ENCODE measurements at regions not wholly inside any gene's neighbourhood (a gene's known extent, or its start where the extent isn't known, plus 50 kb on each side); places are given as distances from the start of the nearest gene placed in this dataset.
"Not testable (repeated sequence)": the region's sequence is repeated elsewhere in the genome, so short reads cannot be mapped to it uniquely, and the experiment has no call there.

DNA sequence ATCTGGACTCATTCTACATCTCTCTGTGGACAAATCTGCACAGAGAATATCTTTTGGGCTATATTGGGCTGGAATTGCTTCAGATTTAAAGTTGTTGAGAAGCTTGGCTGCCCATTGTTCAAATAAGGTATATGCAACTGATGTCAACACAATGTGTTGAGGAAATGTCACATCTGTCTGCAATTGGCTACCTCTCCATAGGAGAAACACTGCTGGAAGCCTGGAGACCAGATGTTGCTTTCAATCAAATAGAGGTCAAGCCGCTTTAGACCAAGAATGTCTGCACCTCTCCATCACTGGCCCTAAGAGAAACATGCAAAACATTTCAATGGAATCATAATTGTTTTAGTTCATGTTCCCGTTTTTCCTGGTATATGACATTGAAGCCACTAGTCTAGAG lies 720.2 kb downstream of the SLC4A3 start:
- no peak for DNase-seq (ENCODE audit: low spot score)

- DNase-seq (ENCODE audit: low spot score), result no peak
Observed at GRCh38 chr2:220348206-220348605, 720.8 kb downstream of the SLC4A3 start.

- no peak for DNase-seq (ENCODE audit: low spot score)
Observed at GRCh38 chr2:220353897-220354296, 726.5 kb downstream of the SLC4A3 start.

- no peak for DNase-seq (ENCODE audit: low spot score)
Observed at GRCh38 chr2:220356076-220356475, 728.6 kb downstream of the SLC4A3 start.

DNA sequence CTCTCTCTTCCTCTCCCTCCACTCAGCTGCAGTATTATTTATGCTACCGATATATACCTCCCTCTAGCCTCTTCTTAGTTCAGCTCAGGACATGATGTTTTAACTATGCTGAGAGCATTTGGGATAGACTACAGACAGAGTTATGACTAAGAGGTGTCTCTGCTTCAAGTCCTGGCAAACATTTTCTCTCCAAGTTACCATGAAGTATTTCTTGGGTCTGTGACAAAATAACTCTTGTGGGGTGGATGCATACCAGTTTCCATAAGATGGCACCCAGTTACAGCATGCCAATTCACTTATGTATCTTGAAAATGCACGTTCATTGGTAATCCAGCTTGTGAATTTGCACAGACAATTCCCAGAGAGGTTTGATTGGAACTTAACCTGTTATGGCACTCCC lies 737.6 kb downstream of the SLC4A3 start:
- no peak for DNase-seq (ENCODE audit: low spot score)

- no peak for DNase-seq (ENCODE audit: low spot score)
Observed at GRCh38 chr2:220366765-220367164, 739.3 kb downstream of the SLC4A3 start.

DNA sequence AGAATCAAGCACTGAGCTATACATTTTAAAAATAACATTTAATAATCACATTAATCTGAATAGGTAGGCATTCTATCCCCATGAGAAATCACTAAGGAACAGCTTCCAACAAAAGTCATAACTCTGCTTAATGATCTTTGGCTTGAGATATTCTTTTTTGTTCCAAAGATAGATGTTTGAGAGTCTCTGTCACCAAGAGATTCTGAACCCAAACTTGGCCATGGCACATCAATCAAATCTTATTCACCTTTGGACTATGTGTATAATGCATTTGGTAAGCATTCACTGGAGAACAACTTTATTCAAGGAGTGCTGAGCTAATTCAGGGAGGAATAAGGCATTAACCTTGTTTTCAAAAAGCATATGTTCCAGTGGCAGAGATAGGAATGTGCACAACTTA lies 743.3 kb downstream of the SLC4A3 start:
- DNase-seq (ENCODE audit: low spot score), result no peak

GRCh38 chr2:220371211-220371610 lies 743.8 kb downstream of the SLC4A3 start:
- no peak for DNase-seq (ENCODE audit: low spot score)

- DNase-seq (ENCODE audit: low spot score), result no peak
Observed at GRCh38 chr2:220373878-220374277, 746.4 kb downstream of the SLC4A3 start.

DNA sequence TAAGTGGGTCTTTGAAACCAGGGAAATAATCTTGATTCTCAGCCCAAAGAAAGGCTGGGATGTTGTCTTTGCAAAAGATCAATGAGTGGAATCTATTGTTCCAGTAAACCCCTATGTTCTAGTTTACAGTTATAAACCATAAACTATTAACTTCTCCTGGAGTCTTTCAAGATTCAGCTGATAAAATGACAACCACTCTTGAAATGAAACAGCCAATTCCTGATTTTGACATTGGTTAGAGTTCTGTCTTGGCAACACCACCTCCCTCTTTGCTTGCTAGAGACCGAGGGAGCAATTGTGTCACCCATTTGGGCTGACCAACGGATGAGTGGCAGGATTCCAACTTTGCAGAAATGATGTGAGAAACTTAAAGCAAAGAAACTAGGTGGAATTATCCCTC lies 746.9 kb downstream of the SLC4A3 start:
- DNase-seq (ENCODE audit: low spot score), result no peak

GRCh38 chr2:220377482-220378155 lies 750.2 kb downstream of the SLC4A3 start:
- DNase-seq (ENCODE audit: low spot score), result no peak

- DNase-seq (ENCODE audit: low spot score), result not testable (repeated sequence)
Observed at GRCh38 chr2:220387758-220388157, 760.3 kb downstream of the SLC4A3 start.

GRCh38 chr2:220393711-220394110 lies 766.3 kb downstream of the SLC4A3 start:
- DNase-seq (ENCODE audit: low spot score), result no peak

- peak; percentile 9 for DNase-seq (ENCODE audit: low spot score)
Observed at GRCh38 chr2:220394433-220394832, 767.0 kb downstream of the SLC4A3 start.

GRCh38 chr2:220396287-220396686 lies 768.9 kb downstream of the SLC4A3 start:
- DNase-seq (ENCODE audit: low spot score), result no peak

DNA sequence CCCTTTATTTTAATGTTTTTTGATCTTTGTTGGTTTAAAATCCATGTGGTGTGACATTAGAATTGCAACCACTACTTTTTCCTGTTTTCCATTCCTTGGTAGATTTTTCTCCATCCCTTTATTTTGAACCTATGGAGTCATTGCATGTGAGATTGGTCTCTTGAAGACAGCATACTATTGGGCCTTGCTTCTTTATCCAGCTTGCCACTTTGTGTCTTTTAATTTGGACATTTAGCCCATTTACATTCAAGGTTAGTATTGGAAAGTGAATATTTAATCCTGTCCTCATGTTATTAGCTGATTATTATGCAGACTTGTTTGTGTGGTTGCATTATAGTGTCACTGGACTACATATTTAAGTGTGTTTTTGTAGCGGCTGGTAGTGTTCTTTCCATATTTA lies 782.9 kb downstream of the SLC4A3 start:
- no peak for DNase-seq (ENCODE audit: low spot score)

- DNase-seq (ENCODE audit: low spot score), result no peak
Observed at GRCh38 chr2:220417503-220417902, 790.1 kb downstream of the SLC4A3 start.

- DNase-seq (ENCODE audit: low spot score), result no peak
Observed at GRCh38 chr2:220419647-220420046, 792.2 kb downstream of the SLC4A3 start.

- DNase-seq (ENCODE audit: low spot score), result no peak
Observed at GRCh38 chr2:220420820-220421219, 793.4 kb downstream of the SLC4A3 start.

- no peak for DNase-seq (ENCODE audit: low spot score)
Observed at GRCh38 chr2:220422676-220423075, 795.2 kb downstream of the SLC4A3 start.

GRCh38 chr2:220424561-220424960 lies 797.1 kb downstream of the SLC4A3 start:
- no peak for DNase-seq (ENCODE audit: low spot score)

DNA sequence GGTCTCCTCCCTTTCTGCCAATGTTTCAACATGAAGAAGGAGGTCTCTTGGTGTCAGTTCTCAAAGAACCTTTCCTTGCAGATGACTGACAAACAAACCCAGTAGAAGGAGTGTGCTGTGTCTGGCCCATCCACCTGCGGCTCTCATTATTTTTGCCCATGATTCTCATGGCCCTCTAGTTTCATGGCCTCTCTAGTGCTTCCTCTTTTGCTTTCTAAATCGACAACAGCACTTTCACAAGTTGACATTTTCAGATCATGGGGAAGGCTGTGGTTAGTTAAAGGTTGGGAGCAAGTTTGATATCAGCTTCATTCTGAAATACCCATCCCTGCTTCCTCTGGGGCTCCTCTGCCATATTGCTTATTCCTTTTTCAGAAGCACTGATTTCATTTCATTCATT lies 805.2 kb downstream of the SLC4A3 start:
- no peak for DNase-seq (ENCODE audit: low spot score)

DNA sequence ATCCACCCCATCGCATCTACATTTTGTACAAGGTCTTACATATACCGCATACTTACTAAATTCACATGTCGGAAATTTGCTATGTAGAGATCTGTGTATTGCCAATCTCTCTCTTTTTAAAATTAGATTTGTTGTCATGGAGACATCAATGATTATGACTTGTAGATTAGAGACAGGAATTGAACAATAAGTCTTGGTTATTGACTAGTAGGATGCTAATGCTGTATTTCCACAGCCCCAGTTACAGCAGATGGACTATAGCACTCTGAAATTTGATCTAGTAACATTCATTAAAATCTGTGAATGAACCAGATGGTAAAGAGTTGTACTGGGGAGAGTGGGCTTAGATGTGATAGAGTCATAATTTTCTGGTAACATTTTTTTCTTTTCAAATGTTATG lies 805.7 kb downstream of the SLC4A3 start:
- no peak for DNase-seq (ENCODE audit: low spot score)

- peak; percentile 49 for DNase-seq (ENCODE audit: low spot score)
Observed at GRCh38 chr2:220434385-220434784, 807.0 kb downstream of the SLC4A3 start.

DNA sequence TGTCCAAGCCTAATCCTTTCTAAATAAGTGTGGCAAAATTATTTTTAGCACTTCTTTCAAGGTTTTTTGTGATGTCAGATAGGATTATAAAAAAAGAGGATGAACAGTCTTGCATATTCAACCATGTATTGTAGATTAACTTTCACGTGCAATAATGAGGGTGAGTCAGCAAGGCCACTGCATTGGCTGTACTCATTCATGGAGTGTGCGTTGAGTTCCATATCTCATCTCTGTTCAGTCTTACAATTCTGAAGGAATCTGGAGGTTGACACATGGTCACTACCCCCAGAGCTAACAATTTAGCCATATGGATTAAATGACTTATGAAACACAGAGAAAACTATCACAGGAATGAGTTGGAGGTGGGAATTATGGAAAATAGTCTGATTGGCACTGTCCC lies 810.5 kb downstream of the SLC4A3 start:
- no peak for DNase-seq (ENCODE audit: low spot score)
